HFFc6 (cell line): ENCODE measurements at regions not wholly inside any gene's neighbourhood (a gene's known extent, or its start where the extent isn't known, plus 50 kb on each side); places are given as distances from the start of the nearest gene placed in this dataset.

Experiments
- DNase-seq: peaks from one replicate; pipeline ENCODE4 v3.0.0-alpha.2; 2018
- H3K27ac Mint-ChIP-seq: 2 replicates; pipeline ENCODE4 v1.8.0; 2020; ENCODE audit warnings: mild to moderate bottlenecking, mixed read lengths
- H3K27me3 Mint-ChIP-seq: 2 replicates; pipeline ENCODE4 v1.8.0; 2021; ENCODE audit warnings: mild to moderate bottlenecking, moderate library complexity, mixed read lengths; ENCODE audit not compliant: insufficient read depth
- H3K36me3 Mint-ChIP-seq: 2 replicates; pipeline ENCODE4 v1.8.0; 2021; ENCODE audit warnings: low read depth, mixed read lengths
- H3K4me1 Mint-ChIP-seq: 2 replicates; pipeline ENCODE4 v1.8.0; 2020; ENCODE audit warnings: low read depth, mixed read lengths
- H3K4me3 Mint-ChIP-seq: 2 replicates; pipeline ENCODE4 v1.8.0; 2020; ENCODE audit warnings: mild to moderate bottlenecking, moderate library complexity, mixed read lengths
- H3K9me3 Mint-ChIP-seq: 2 replicates; pipeline ENCODE4 v1.8.0; 2020; ENCODE audit warnings: mild to moderate bottlenecking, mixed read lengths
- CTCF ChIP-seq: fragments of 200-600 bp; sonication (generic); IDR thresholded peaks from 2 replicates; pipeline ENCODE4 v1.5.0; 2021; ENCODE audit warnings: antibody characterized with exemption, mild to moderate bottlenecking

DNA sequence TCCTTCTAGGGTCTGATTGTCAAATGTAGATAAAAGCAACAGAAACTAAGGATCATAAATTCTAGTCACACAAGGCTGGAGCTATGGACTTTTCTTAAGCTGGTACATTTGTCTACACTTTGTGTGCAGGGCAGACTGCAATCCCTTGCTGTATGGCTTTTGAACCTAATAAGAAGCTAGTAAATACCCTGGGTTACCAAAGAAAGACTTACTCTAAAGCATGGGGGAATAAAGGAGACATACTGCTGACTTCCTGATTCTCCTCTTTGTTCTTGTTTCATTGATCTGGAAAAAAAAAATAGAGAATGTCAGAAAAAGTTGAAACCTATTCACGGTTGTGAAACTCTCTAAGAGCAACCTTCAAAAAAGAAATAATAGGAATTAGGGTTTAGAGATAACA is 216.6 kb upstream of the TLL1 start:
- H3K36me3 Mint-ChIP-seq: no peaks in the 10 kb centered on the region
- DNase-seq: no peak
- no peaks in the 10 kb centered on the region for H3K27me3 Mint-ChIP-seq
- H3K27ac Mint-ChIP-seq: no peak overlapping the region
- H3K9me3 Mint-ChIP-seq: 0 out of 2 replicates have a peak, but pooled peaks cover 5% of the 10 kb centered on the region
- TF ChIP-seq CTCF: no peak
- H3K4me1 Mint-ChIP-seq: no peaks in the 10 kb centered on the region
- no peak overlapping the region for H3K4me3 Mint-ChIP-seq

DNA sequence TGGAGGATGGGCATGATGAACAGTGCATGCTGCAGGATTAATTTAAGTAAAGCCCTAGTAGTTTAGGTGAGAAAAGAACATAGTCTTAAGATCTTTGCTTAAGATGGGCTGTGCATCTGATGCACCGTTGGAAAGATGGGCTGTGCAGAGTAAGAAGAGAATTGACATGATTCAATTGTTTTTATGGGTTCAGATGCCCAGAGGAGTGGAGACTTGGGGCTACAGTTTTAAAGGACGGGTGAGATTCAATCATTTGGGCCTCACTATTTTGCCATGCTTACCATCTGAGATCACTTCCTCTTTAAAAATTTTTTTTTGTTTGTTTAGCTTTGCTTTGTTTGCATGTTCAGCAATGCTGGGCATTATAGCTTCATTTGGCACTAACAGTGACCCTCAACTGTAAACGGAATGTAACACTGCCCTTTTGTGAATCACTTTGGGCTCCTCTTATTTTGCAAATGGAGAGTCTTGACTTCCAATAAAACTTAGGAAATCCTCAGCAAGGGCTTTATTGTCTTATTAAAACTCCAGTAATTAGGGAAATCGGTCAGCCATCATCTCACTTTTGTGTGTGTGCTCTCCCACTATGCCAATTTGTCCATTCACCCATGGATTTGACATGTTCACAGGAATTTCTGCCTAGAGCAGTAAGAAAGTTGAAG is 216.1 kb upstream of the TLL1 start:
- Mint-ChIP-seq H3K27me3 (no peaks in the 10 kb centered on the region), H3K4me3 (no peak overlapping the region), H3K9me3 (0 out of 2 replicates have a peak, but pooled peaks cover 5% of the 10 kb centered on the region), H3K27ac (no peak overlapping the region), H3K36me3 (no peaks in the 10 kb centered on the region), H3K4me1 (no peaks in the 10 kb centered on the region)
- no peak for DNase-seq
- TF ChIP-seq CTCF: no peak

- H3K4me1 Mint-ChIP-seq: no peaks in the 10 kb centered on the region
- H3K36me3 Mint-ChIP-seq: no peaks in the 10 kb centered on the region
- H3K27ac Mint-ChIP-seq: no peak overlapping the region
- TF ChIP-seq CTCF: no peak
- no peak for DNase-seq
- H3K9me3 Mint-ChIP-seq: no peaks in the 10 kb centered on the region
- H3K4me3 Mint-ChIP-seq: no peak overlapping the region
- no peaks in the 10 kb centered on the region; the same call in 1 of the 2 replicates for H3K27me3 Mint-ChIP-seq
These were observed 210.7 kb upstream of the TLL1 start for GRCh38 chr4:165662341-165662740.

GRCh38 chr4:165663411-165663810 is 209.6 kb upstream of the TLL1 start:
- DNase-seq: no peak
- Mint-ChIP-seq H3K4me1 (no peaks in the 10 kb centered on the region), H3K4me3 (no peak overlapping the region), H3K9me3 (no peaks in the 10 kb centered on the region), H3K27me3 (no peaks in the 10 kb centered on the region; the same call in 1 of the 2 replicates), H3K36me3 (no peaks in the 10 kb centered on the region), H3K27ac (no peak overlapping the region)
- TF ChIP-seq CTCF: no peak

DNA sequence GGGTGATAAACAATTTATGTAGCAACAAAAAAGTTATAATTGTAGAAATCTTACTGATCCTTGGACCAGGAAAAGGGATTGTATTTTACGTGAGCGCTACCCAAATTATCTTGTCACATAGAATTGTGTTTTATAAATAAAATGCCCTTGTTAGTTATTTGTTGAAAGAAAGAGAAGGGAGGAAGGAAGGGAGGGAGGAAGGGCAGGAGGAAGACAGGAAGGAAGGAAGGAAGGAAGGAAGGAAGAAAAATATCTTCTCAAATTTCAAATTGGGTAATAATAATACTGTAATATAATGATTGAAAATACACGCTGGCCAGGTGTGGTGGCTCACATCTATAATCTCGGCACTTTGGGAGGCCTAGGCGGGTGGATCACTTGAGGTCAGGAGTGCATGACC is 206.2 kb upstream of the TLL1 start:
- no peaks in the 10 kb centered on the region; the same call in 1 of the 2 replicates for H3K27me3 Mint-ChIP-seq
- no peaks in the 10 kb centered on the region for H3K36me3 Mint-ChIP-seq
- no peaks in the 10 kb centered on the region for H3K4me1 Mint-ChIP-seq
- TF ChIP-seq CTCF: no peak
- H3K4me3 Mint-ChIP-seq: no peak overlapping the region
- no peak overlapping the region for H3K27ac Mint-ChIP-seq
- H3K9me3 Mint-ChIP-seq: 0 out of 2 replicates have a peak, but pooled peaks cover 5% of the 10 kb centered on the region
- no peak for DNase-seq
